Fibroblast of lung (primary cell): ENCODE measurements at regions not wholly inside any gene's neighbourhood (a gene's known extent, or its start where the extent isn't known, plus 50 kb on each side); places are given as distances from the start of the nearest gene placed in this dataset.
"Not testable (repeated sequence)": the region's sequence is repeated elsewhere in the genome, so short reads cannot be mapped to it uniquely, and the experiment has no call there.

Experiments used
- DNase-seq, 2 donors: peaks; one replicate each; pipeline versions ENCODE4 v3.0.0 to v3.0.0-alpha.2; 2010; ENCODE audit warnings: low read depth in 2 of 2
- H2AFZ ChIP-seq: 2 replicates; pipeline ENCODE4 v1.5.1; 2012; ENCODE audit warnings: low read length, control low read depth, inconsistent platforms
- H3K27ac ChIP-seq: 2 replicates; pipeline ENCODE4 v1.5.1; 2011; ENCODE audit warnings: low read length, control low read depth; ENCODE audit not compliant: insufficient read depth
- H3K27me3 ChIP-seq: 2 replicates; pipeline ENCODE4 v1.5.1; 2011; ENCODE audit warnings: mild to moderate bottlenecking, low read length; ENCODE audit not compliant: control insufficient read depth, insufficient read depth
- H3K36me3 ChIP-seq: 2 replicates; pipeline ENCODE4 v1.5.1; 2011; ENCODE audit warnings: low read length; ENCODE audit not compliant: control insufficient read depth, insufficient read depth
- H3K4me1 ChIP-seq: 2 replicates; pipeline ENCODE4 v1.5.1; 2011; ENCODE audit warnings: low read length; ENCODE audit not compliant: control insufficient read depth, insufficient read depth; ENCODE audit errors: extremely low read depth
- H3K4me2 ChIP-seq: 2 replicates; pipeline ENCODE4 v1.5.1; 2011; ENCODE audit warnings: low read length, control low read depth; ENCODE audit not compliant: insufficient read depth; ENCODE audit errors: extremely low read depth
- H3K4me3 ChIP-seq, 4 experiments: fragments of 200-600 bp in 1 of 4; sonication (generic) in 1 of 4; replicated peaks in 1 of 4; 2 replicates each; pipeline ENCODE4 v1.5.1; 2011 to 2016; ENCODE audit warnings: low read length in 4 of 4, low read depth in 3 of 4, mild to moderate bottlenecking in 3 of 4, control low read depth in 2 of 4, inconsistent platforms in 1 of 4, mixed read lengths in 1 of 4; ENCODE audit not compliant: insufficient read depth in 1 of 4; ENCODE audit errors: control extremely low read depth in 1 of 4
- H3K79me2 ChIP-seq: 2 replicates; pipeline ENCODE4 v1.5.1; 2012; ENCODE audit warnings: mild to moderate bottlenecking, low read length, inconsistent platforms; ENCODE audit not compliant: control insufficient read depth, insufficient read depth
- H3K9ac ChIP-seq: 2 replicates; pipeline ENCODE4 v1.5.1; 2011; ENCODE audit warnings: mild to moderate bottlenecking, low read length, control low read depth; ENCODE audit not compliant: insufficient read depth
- H3K9me3 ChIP-seq: 2 replicates; pipeline ENCODE4 v1.5.1; 2012; ENCODE audit warnings: low read depth, low read length; ENCODE audit not compliant: control insufficient read depth, insufficient read depth
- H4K20me1 ChIP-seq: 2 replicates; pipeline ENCODE4 v1.5.1; 2011; ENCODE audit warnings: low read length; ENCODE audit not compliant: control insufficient read depth, insufficient read depth; ENCODE audit errors: extremely low read depth
- EZH2 ChIP-seq: IDR thresholded peaks from 2 replicates; pipeline ENCODE4 v1.5.1; 2012; ENCODE audit warnings: low read length, control low read depth, mild to moderate bottlenecking; ENCODE audit errors: missing control alignments
- TF ChIP-seq, protein P1 (sequence below), 2 donors: IDR thresholded peaks in 1 of 2; conservative IDR thresholded peaks in 1 of 2; 1 replicate in 1 of 2; 2 replicates in 1 of 2; pipeline ENCODE4 v1.5.1; 2011 to 2012; ENCODE audit warnings: low read length in 2 of 2, control low read depth in 1 of 2, inconsistent platforms in 1 of 2, low read depth in 1 of 2, mild to moderate bottlenecking in 1 of 2

DNA sequence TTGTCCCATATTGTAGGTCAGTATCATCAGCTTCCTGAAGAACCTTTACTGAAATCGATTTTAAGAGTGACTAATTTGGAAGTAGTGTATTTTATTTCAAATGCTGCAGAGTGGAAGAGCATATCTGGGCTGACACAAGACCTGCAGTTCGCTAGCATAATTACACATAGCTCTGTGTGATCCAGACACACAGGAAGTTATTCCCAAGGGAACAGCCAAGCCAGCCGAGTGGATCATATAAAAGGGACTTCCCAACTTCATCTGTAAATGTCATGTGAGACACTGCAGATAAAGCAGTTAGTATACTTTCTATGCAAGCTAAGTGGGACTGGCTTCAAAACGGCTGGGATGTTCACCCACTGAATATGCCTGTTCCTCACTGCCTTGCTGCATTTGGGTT is 760.4 kb downstream of the SLITRK1 start:
- no peaks in the 10 kb centered on the region for H3K27me3 ChIP-seq
- H3K4me3 ChIP-seq: no peak overlapping the region
- DNase-seq: peak in 1 of 2 donors; percentile 13
- no peaks in the 10 kb centered on the region for H3K79me2 ChIP-seq
- H3K27ac ChIP-seq: no peak overlapping the region
- TF ChIP-seq, protein P1, sequence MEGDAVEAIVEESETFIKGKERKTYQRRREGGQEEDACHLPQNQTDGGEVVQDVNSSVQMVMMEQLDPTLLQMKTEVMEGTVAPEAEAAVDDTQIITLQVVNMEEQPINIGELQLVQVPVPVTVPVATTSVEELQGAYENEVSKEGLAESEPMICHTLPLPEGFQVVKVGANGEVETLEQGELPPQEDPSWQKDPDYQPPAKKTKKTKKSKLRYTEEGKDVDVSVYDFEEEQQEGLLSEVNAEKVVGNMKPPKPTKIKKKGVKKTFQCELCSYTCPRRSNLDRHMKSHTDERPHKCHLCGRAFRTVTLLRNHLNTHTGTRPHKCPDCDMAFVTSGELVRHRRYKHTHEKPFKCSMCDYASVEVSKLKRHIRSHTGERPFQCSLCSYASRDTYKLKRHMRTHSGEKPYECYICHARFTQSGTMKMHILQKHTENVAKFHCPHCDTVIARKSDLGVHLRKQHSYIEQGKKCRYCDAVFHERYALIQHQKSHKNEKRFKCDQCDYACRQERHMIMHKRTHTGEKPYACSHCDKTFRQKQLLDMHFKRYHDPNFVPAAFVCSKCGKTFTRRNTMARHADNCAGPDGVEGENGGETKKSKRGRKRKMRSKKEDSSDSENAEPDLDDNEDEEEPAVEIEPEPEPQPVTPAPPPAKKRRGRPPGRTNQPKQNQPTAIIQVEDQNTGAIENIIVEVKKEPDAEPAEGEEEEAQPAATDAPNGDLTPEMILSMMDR (conservative IDR thresholded peaks at IDR 0.05 in 1 of 2, IDR thresholded peaks at IDR 0.05 in 1 of 2; ENCODE audit: low read depth in 1 of 2, low read length in 2 of 2): no peak
- TF ChIP-seq EZH2: no peak
- H4K20me1 ChIP-seq: no peaks in the 10 kb centered on the region
- no peak overlapping the region for H3K9ac ChIP-seq
- H3K4me2 ChIP-seq: no peak overlapping the region
- no peaks in the 10 kb centered on the region for H3K9me3 ChIP-seq
- H3K4me1 ChIP-seq: no peaks in the 10 kb centered on the region
- H2AFZ ChIP-seq: no peak overlapping the region
- no peaks in the 10 kb centered on the region for H3K36me3 ChIP-seq

DNA sequence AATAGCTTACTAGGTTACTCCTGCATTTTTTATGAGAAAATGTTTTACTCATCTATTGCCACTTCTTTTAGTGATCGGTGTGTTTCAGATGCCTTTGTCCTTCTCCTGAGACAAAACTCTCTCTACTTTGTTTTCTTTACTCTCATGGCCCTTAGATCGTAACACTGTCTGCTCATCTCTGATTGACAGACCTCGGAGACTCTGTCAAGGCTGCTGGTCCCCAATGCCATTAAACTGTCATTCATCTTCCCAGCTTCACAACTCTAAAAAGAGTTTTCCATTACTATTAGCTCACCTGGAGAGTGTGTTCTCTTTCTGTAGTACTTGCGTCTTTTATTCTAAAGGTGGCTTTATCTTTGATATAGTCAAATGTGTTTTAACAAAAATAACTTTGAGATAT is 765.2 kb downstream of the SLITRK1 start:
- no peaks in the 10 kb centered on the region for H3K36me3 ChIP-seq
- no peaks in the 10 kb centered on the region for H3K9me3 ChIP-seq

GRCh38 chr13:83101574-83102247 is 780.6 kb downstream of the SLITRK1 start:
- H3K4me3 ChIP-seq, H3K4me1 ChIP-seq, H3K79me2 ChIP-seq, H3K9me3 ChIP-seq, H3K27ac ChIP-seq, H4K20me1 ChIP-seq, H3K27me3 ChIP-seq, H3K36me3 ChIP-seq, H3K4me2 ChIP-seq, H3K9ac ChIP-seq, H2AFZ ChIP-seq, DNase-seq: not testable (repeated sequence)

More for the DNA sequence above, 765.2 kb downstream of the SLITRK1 start:
- Histone ChIP-seq H3K4me2 (no peak overlapping the region), H3K79me2 (no peaks in the 10 kb centered on the region), H2AFZ (no peak overlapping the region), H3K4me1 (no peaks in the 10 kb centered on the region), H3K27me3 (no peaks in the 10 kb centered on the region), H4K20me1 (no peaks in the 10 kb centered on the region), H3K9ac (no peak overlapping the region), H3K4me3 (no peak overlapping the region), H3K27ac (no peak overlapping the region)
- TF ChIP-seq EZH2: no peak
- TF ChIP-seq, protein P1 (conservative IDR thresholded peaks at IDR 0.05 in 1 of 2, IDR thresholded peaks at IDR 0.05 in 1 of 2; ENCODE audit: low read depth in 1 of 2, low read length in 2 of 2): no peak
- DNase-seq: no peak
